ENCODE measurements at regions not wholly inside any gene's neighbourhood (a gene's known extent, or its start where the extent isn't known, plus 50 kb on each side); places are given as distances from the start of the nearest gene placed in this dataset.

- TF ChIP-seq CTCF (IDR thresholded peaks at IDR 0.05) (no peak), POLR2A (IDR thresholded peaks at IDR 0.05) (no peak)
Observed at GRCh38 chr1:228849011-228849541, 113.8 kb downstream of the RHOU start.
